HepG2 (cell line): ENCODE measurements at regions not wholly inside any gene's neighbourhood (a gene's known extent, or its start where the extent isn't known, plus 50 kb on each side); places are given as distances from the start of the nearest gene placed in this dataset.

Source experiments
- ATAC-seq: fragments of 200-7000 bp; cut with Tn5 transposase; 3 replicates; pipeline ENCODE4 v1.9.1; 2020; ENCODE audit warnings: mild to moderate bottlenecking, moderate library complexity
- BruUV-seq: library from RNA; stranded (reverse); fragments of 400-500 nt; replicated peaks from 2 replicates; lab custom pipeline; 2021; lab: Mats Ljungman, UMichigan
- CTCF ChIA-PET: fragments of 300-600 bp; formaldehyde crosslinking; extraction: SDS; loops from one replicate; lab custom pipeline; 2021; ENCODE audit warnings: low total read pairs, inconsistent platforms, low intra/inter-chr PET ratio; lab: Yijun Ruan, JAX
- POLR2A ChIA-PET: fragments of 350-600 bp; sonication (Branson Sonifier 250); formaldehyde crosslinking; loops from one replicate; lab custom pipeline; 2020; ENCODE audit warnings: antibody characterized with exemption, inconsistent platforms; lab: Yijun Ruan, JAX
- DNase-seq: peaks from one replicate; pipeline ENCODE4 v3.0.0-alpha.2; 2015; ENCODE audit warnings: low spot score
- FAIRE-seq: peaks from 3 replicates; lab custom pipeline; 2011; peaks lifted over from hg19 to GRCh38; lab: Jason Lieb, UNC
- H2AFZ ChIP-seq: one replicate; pipeline ENCODE4 v1.6.1; 2011; ENCODE audit warnings: low read length, inconsistent platforms
- H3K27ac ChIP-seq: fragments of 300-600 bp; 3 replicates; pipeline ENCODE4 v1.8.0; 2011; ENCODE audit warnings: mixed run types, mild to moderate bottlenecking, mixed read lengths, low read length, inconsistent platforms; ENCODE audit not compliant: insufficient read depth; ENCODE audit errors: extremely low read length
- H3K27me3 ChIP-seq, 2 experiments: fragments of 200-600 bp in 1 of 2; 2 replicates in 1 of 2; 3 replicates in 1 of 2; pipeline versions ENCODE4 v1.6.0 to v1.8.0; 2011; ENCODE audit warnings: low read length in 2 of 2, mild to moderate bottlenecking in 2 of 2, moderate library complexity in 2 of 2, inconsistent platforms in 1 of 2; ENCODE audit not compliant: insufficient read depth in 2 of 2, control insufficient read depth in 1 of 2
- H3K36me3 ChIP-seq, 2 experiments: fragments of 200-600 bp in 1 of 2; replicated peaks in 1 of 2; 2 replicates in 1 of 2; 3 replicates in 1 of 2; pipeline versions ENCODE4 v1.5.1 to v1.8.0; 2011; ENCODE audit warnings: low read length in 2 of 2, inconsistent platforms in 1 of 2; ENCODE audit not compliant: insufficient read depth in 2 of 2, control insufficient read depth in 1 of 2
- H3K4me1 ChIP-seq: 2 replicates; pipeline ENCODE4 v1.5.1; 2012; ENCODE audit warnings: low read length, inconsistent platforms; ENCODE audit not compliant: insufficient read depth
- H3K4me2 ChIP-seq: 2 replicates; pipeline ENCODE4 v1.6.0; 2011; ENCODE audit warnings: low read depth, low read length, inconsistent platforms
- H3K4me3 ChIP-seq, 3 experiments: fragments of 200-600 bp in 1 of 3; sonication (generic), shearing (Covaris generic) in 1 of 3; replicated peaks in 1 of 3; 2 replicates each; pipeline ENCODE4 v1.5.1; 2011 to 2016; ENCODE audit warnings: low read length in 3 of 3, inconsistent platforms in 2 of 3, low read depth in 2 of 3, mild to moderate bottlenecking in 2 of 3, control low read depth in 1 of 3, mixed read lengths in 1 of 3; ENCODE audit not compliant: insufficient read depth in 1 of 3
- H3K79me2 ChIP-seq: one replicate; pipeline ENCODE4 v1.6.1; 2011; ENCODE audit warnings: low read length, inconsistent platforms; ENCODE audit not compliant: insufficient read depth
- H3K9ac ChIP-seq: 2 replicates; pipeline ENCODE4 v1.6.0; 2011; ENCODE audit warnings: mild to moderate bottlenecking, low read depth, low read length, inconsistent platforms; ENCODE audit not compliant: insufficient read depth
- H3K9me3 ChIP-seq: 2 replicates; pipeline ENCODE4 v1.5.1; 2012; ENCODE audit warnings: mild to moderate bottlenecking, low read length
- H4K20me1 ChIP-seq: 2 replicates; pipeline ENCODE4 v1.6.0; 2011; ENCODE audit warnings: inconsistent platforms, mild to moderate bottlenecking, low read length, moderate library complexity; ENCODE audit not compliant: insufficient read depth
- ARNT ChIP-seq: fragments of 450-650 bp; IDR thresholded peaks from 2 replicates; pipeline ENCODE4 v1.6.1; 2017
- ATF4 ChIP-seq, 2 experiments: fragments of 450-650 bp in 1 of 2; sonication (generic) in 1 of 2; formaldehyde crosslinking; IDR thresholded peaks; 2 replicates each; pipeline versions ENCODE4 v1.5.0 to v1.8.0; 2020 to 2022; ENCODE audit warnings: mild to moderate bottlenecking in 1 of 2, missing genetic modification reagents in 1 of 2
- CREB1 ChIP-seq, 2 experiments: fragments of 450-650 bp in 1 of 2; IDR thresholded peaks; 2 replicates each; pipeline ENCODE4 v1.6.1; 2016 to 2017; ENCODE audit warnings: control low read depth in 1 of 2, mild to moderate bottlenecking in 1 of 2, missing compliant biosample characterization in 1 of 2, missing genetic modification characterization in 1 of 2
- GATAD2A ChIP-seq: IDR thresholded peaks from 2 replicates; pipeline ENCODE4 v1.6.1; 2016
- HDAC2 ChIP-seq: sonication (generic); formaldehyde crosslinking; IDR thresholded peaks from 2 replicates; pipeline ENCODE4 v1.4.0; 2020; ENCODE audit warnings: missing genetic modification reagents
- KAT2B ChIP-seq: fragments of 150-350 bp; IDR thresholded peaks from 2 replicates; pipeline ENCODE4 v1.6.1; 2014; ENCODE audit warnings: low read depth, low read length, borderline replicate concordance
- KLF9 ChIP-seq: IDR thresholded peaks from 2 replicates; pipeline ENCODE4 v1.6.1; 2016; ENCODE audit warnings: low read depth
- MTERF4 ChIP-seq: sonication (generic); formaldehyde crosslinking; IDR thresholded peaks from 2 replicates; pipeline ENCODE4 v1.8.0; 2023; ENCODE audit warnings: mild to moderate bottlenecking, missing genetic modification reagents
- NFE2 ChIP-seq: sonication (generic); formaldehyde crosslinking; IDR thresholded peaks from 2 replicates; pipeline ENCODE4 v1.4.0; 2020; ENCODE audit warnings: missing genetic modification reagents
- PITX1 ChIP-seq: sonication (generic); formaldehyde crosslinking; IDR thresholded peaks from 2 replicates; pipeline ENCODE4 v1.5.1; 2020; ENCODE audit warnings: mild to moderate bottlenecking, missing genetic modification reagents
- TCF7L2 ChIP-seq: IDR thresholded peaks from 2 replicates; pipeline ENCODE4 v1.6.1; 2011; ENCODE audit warnings: mild to moderate bottlenecking, low read depth, low read length, moderate library complexity
- TFAP4 ChIP-seq: sonication (generic); IDR thresholded peaks from 2 replicates; pipeline ENCODE4 v1.6.1; 2016; ENCODE audit warnings: low read depth, borderline replicate concordance
- TRIM24 ChIP-seq: sonication (generic); formaldehyde crosslinking; IDR thresholded peaks from 2 replicates; pipeline ENCODE4 v1.8.0; 2022; ENCODE audit warnings: mild to moderate bottlenecking, missing genetic modification reagents
- ZBTB44 ChIP-seq: sonication (generic); formaldehyde crosslinking; IDR thresholded peaks from 2 replicates; pipeline ENCODE4 v1.4.0; 2020; ENCODE audit warnings: missing genetic modification reagents
- ZFP36L2 ChIP-seq: sonication (generic); formaldehyde crosslinking; IDR thresholded peaks from 2 replicates; pipeline ENCODE4 v1.4.0; 2020; ENCODE audit warnings: missing genetic modification reagents
- ZNF24 ChIP-seq: fragments of 450-650 bp; IDR thresholded peaks from 2 replicates; pipeline ENCODE4 v1.6.1; 2017; ENCODE audit warnings: antibody characterized with exemption, mild to moderate bottlenecking
- ZNF274 ChIP-seq: sonication (generic); formaldehyde crosslinking; IDR thresholded peaks from 2 replicates; pipeline ENCODE4 v1.5.1; 2020; ENCODE audit warnings: mild to moderate bottlenecking, missing genetic modification reagents
- ZNF670 ChIP-seq: sonication (generic); formaldehyde crosslinking; IDR thresholded peaks from 2 replicates; pipeline ENCODE4 v1.8.0; 2022; ENCODE audit warnings: mild to moderate bottlenecking, missing genetic modification reagents, borderline replicate concordance
- ZNF710 ChIP-seq: sonication (generic); formaldehyde crosslinking; IDR thresholded peaks from 2 replicates; pipeline ENCODE4 v1.5.0; 2020; ENCODE audit warnings: mild to moderate bottlenecking, missing genetic modification reagents, borderline replicate concordance
- ZNF850 ChIP-seq: sonication (generic); formaldehyde crosslinking; conservative IDR thresholded peaks from 2 replicates; pipeline ENCODE4 v1.9.0; 2021; ENCODE audit warnings: mild to moderate bottlenecking, missing genetic modification reagents
- WGBS: methylation state at CpG from one replicate; pipeline ENCODE4 v1.1.6; 2017; ENCODE audit warnings: low lambda C conversion rate; 5-methylcytosine and 5-hydroxymethylcytosine counted together
- in situ Hi-C: cut with HindIII; loops from 2 replicates; pipeline ENCODE4 v1.10.0; 2017; ENCODE audit warnings: low pct_unique_long_range_greater_than_20kb; ENCODE audit not compliant: extremely low pct_ligation_motif_present
- intact Hi-C: fragments of 100-400 bp; cut with micrococcal nuclease; formaldehyde crosslinking; loops from one replicate; pipeline ENCODE4 v1.10.0; 2022; ENCODE audit not compliant: unreplicated experiment

- intact Hi-C loops (no loop called here), in situ Hi-C loops (no loop called here)
- Histone ChIP-seq H3K79me2 (no peaks in the 10 kb centered on the region), H3K9me3 (no peaks in the 10 kb centered on the region), H3K4me2 (no peak overlapping the region), H3K27me3 (no peaks in the 10 kb centered on the region), H3K27ac (no peak overlapping the region), H3K4me1 (peaks cover 9% of the 10 kb centered on the region; the same call in 1 of the 2 replicates), H3K4me3 (no peak overlapping the region), H3K36me3 (no peaks in the 10 kb centered on the region), H4K20me1 (no peaks in the 10 kb centered on the region), H3K9ac (no peak overlapping the region), H2AFZ (no peak overlapping the region)
- BruUV-seq, result no TSS peak
- WGBS, result 9% methylated on average over 5 of the region's 5 CpGs
- no peak for FAIRE-seq
- POLR2A ChIA-PET, result no interaction called here
- DNase-seq, result peak; percentile 45
- peak; percentile 79 for ATAC-seq
- CTCF ChIA-PET, result no interaction called here
- TF ChIP-seq ATF4 (CRISPR knock-in tag; IDR thresholded peaks at IDR 0.05) (0 out of 4 replicates have a peak, but pooled peaks of 1 of the 2 experiments have one; percentile 32), ARNT (no peak), ZNF710 (CRISPR knock-in tag) (no peak), ZNF670 (CRISPR knock-in tag) (no peak), MTERF4 (CRISPR knock-in tag) (no peak), NFE2 (CRISPR knock-in tag) (peak; percentile 60; the same call in 1 of the 2 replicates), KAT2B (no peak), TFAP4 (peak; percentile 53; the same call in 1 of the 2 replicates), PITX1 (CRISPR knock-in tag) (no peak), ZNF24 (no peak), TRIM24 (CRISPR knock-in tag) (no peak), ZNF850 (CRISPR knock-in tag) (no peak), CREB1 (IDR thresholded peaks at IDR 0.05) (no peak), CREB1 (CRISPR knock-in tag; IDR thresholded peaks at IDR 0.05) (peak; percentile 44; the same call in 1 of the 2 replicates), TCF7L2 (no peak), ZNF274 (CRISPR knock-in tag) (no peak), ZFP36L2 (CRISPR knock-in tag) (no peak), GATAD2A (CRISPR knock-in tag) (0 out of 2 replicates have a peak, but pooled peaks have one; percentile 23), ZBTB44 (CRISPR knock-in tag) (no peak), KLF9 (CRISPR knock-in tag) (no peak), HDAC2 (CRISPR knock-in tag) (no peak)
These were observed 662.5 kb downstream of the PLA2G4A start for GRCh38 chr1:187491082-187491720.
